DOHH2 (cell line): ENCODE measurements at regions not wholly inside any gene's neighbourhood (a gene's known extent, or its start where the extent isn't known, plus 50 kb on each side); places are given as distances from the start of the nearest gene placed in this dataset.
A peak's percentile ranks its signal among the peaks of the same experiment; 100 is the strongest.

Experiments used
- CTCF ChIP-seq: fragments of 200-600 bp; sonication (generic); IDR thresholded peaks from one replicate; pipeline ENCODE4 v1.5.1; 2014; ENCODE audit warnings: antibody characterized with exemption, mild to moderate bottlenecking, low read depth, low read length; ENCODE audit not compliant: poor library complexity, severe bottlenecking
- EZH2phosphoT487 ChIP-seq: fragments of 200-600 bp; sonication (generic); IDR thresholded peaks from 2 replicates; pipeline ENCODE4 v1.6.1; 2017; ENCODE audit warnings: borderline replicate concordance, mild to moderate bottlenecking, antibody characterized with exemption, low read length, moderate library complexity, mixed read lengths

GRCh38 chr20:1802385-1803060 is 92.7 kb upstream of the SIRPA start:
- TF ChIP-seq CTCF: peak; percentile 61
- no peak for TF ChIP-seq EZH2phosphoT487
